ENCODE measurements at regions not wholly inside any gene's neighbourhood (a gene's known extent, or its start where the extent isn't known, plus 50 kb on each side); places are given as distances from the start of the nearest gene placed in this dataset.

DNA sequence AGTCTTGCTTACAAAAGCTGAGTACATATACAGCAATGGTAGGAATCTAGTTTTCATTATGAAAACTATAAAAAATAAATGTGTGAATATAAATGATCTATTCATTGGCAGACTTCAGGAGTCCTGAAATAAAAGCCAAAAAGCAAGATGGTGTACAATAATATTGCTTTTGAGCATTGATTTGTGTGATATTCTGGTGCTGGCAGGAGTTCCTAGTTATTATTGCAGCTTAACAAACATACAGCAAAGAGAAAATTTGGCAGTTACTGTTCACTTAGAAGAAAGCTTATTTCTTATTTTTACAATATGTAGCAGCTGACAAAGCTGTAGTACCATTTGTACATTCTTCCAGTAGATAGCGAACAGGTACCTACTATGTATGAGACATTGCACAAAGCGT lies 1518.9 kb upstream of the TENM4 start:
- H3K27me3 ChIP-seq, result no peaks in the 10 kb centered on the region
- no peaks in the 10 kb centered on the region for H3K9me3 ChIP-seq (ENCODE audit: low read depth)
- WGBS (ENCODE audit: low lambda C conversion rate, missing lambda C conversion rate), result 98% methylated on average over 2 of the region's 2 CpGs
- no peaks in the 10 kb centered on the region for H3K9me2 ChIP-seq (replicated peaks; ENCODE audit: insufficient read depth)
- H3K27ac ChIP-seq, result no peak overlapping the region
- H3K36me3 ChIP-seq (replicated peaks; ENCODE audit: insufficient read depth, low read depth), result no peaks in the 10 kb centered on the region
- TF ChIP-seq EZH2phosphoT487 (IDR thresholded peaks at IDR 0.05; ENCODE audit: low read depth, severe bottlenecking, unreplicated experiment), result no peak
- TF ChIP-seq, protein P1, sequence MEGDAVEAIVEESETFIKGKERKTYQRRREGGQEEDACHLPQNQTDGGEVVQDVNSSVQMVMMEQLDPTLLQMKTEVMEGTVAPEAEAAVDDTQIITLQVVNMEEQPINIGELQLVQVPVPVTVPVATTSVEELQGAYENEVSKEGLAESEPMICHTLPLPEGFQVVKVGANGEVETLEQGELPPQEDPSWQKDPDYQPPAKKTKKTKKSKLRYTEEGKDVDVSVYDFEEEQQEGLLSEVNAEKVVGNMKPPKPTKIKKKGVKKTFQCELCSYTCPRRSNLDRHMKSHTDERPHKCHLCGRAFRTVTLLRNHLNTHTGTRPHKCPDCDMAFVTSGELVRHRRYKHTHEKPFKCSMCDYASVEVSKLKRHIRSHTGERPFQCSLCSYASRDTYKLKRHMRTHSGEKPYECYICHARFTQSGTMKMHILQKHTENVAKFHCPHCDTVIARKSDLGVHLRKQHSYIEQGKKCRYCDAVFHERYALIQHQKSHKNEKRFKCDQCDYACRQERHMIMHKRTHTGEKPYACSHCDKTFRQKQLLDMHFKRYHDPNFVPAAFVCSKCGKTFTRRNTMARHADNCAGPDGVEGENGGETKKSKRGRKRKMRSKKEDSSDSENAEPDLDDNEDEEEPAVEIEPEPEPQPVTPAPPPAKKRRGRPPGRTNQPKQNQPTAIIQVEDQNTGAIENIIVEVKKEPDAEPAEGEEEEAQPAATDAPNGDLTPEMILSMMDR (IDR thresholded peaks at IDR 0.05; ENCODE audit: poor library complexity), result no peak
- no peak overlapping the region for H2AFZ ChIP-seq
- no peak overlapping the region for H3K4me3 ChIP-seq
- H3K79me2 ChIP-seq, result no peaks in the 10 kb centered on the region
- no peak overlapping the region for H3K4me2 ChIP-seq
- no peaks in the 10 kb centered on the region for H4K20me1 ChIP-seq (ENCODE audit: insufficient read depth, poor library complexity, severe bottlenecking)
- no peak for DNase-seq (ENCODE audit: low spot score)
- no peaks in the 10 kb centered on the region for H3K4me1 ChIP-seq (ENCODE audit: insufficient read depth)

DNA sequence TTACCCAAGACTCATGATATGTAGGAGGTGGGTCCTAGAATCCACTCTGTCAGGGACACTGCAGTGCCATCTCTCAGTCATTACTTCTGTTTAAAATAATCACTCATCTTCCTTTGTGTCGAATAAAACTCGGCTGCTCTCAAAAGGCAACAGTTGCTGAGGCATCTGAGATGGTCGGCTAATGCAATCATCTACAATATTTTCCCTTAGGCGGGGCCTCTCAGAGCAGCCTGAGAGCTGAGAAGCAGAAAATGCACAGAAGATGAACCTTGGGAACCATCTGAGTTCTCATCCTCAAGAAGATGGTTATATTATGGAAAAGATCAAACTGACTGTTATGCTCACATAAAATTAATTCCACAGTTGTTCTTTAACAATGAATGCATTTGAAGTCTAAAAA lies 1518.2 kb upstream of the TENM4 start:
- WGBS (ENCODE audit: low lambda C conversion rate, missing lambda C conversion rate), result 90% methylated on average over 4 of the region's 4 CpGs
- no peak for DNase-seq (ENCODE audit: low spot score)

DNA sequence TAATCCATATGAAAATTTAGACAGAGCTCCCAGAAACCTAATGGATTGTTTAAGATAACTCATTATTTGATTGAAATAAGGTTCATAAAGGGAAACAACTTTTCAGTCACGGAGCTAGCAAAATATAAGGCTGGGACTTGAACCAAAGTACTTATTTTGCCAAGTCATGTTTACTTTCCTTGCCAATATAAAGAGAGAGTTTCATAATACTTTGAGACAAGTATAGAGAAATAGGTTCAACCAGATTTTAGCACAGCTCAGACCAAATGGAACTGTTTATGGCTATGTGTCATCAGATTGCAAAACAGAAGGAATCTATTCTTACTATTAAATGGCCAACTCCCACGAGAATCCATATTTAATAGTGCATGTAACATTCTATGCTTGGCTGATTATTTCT lies 1517.5 kb upstream of the TENM4 start:
- Histone ChIP-seq H3K4me3 (no peak overlapping the region), H3K9me2 (replicated peaks; ENCODE audit: insufficient read depth) (no peaks in the 10 kb centered on the region), H3K36me3 (replicated peaks; ENCODE audit: insufficient read depth, low read depth) (no peaks in the 10 kb centered on the region), H2AFZ (no peak overlapping the region), H4K20me1 (ENCODE audit: insufficient read depth, poor library complexity, severe bottlenecking) (no peaks in the 10 kb centered on the region), H3K27me3 (no peaks in the 10 kb centered on the region), H3K9me3 (ENCODE audit: low read depth) (no peaks in the 10 kb centered on the region), H3K4me2 (no peak overlapping the region), H3K27ac (no peak overlapping the region), H3K4me1 (ENCODE audit: insufficient read depth) (no peaks in the 10 kb centered on the region), H3K79me2 (no peaks in the 10 kb centered on the region)
- no peak for DNase-seq (ENCODE audit: low spot score)
- TF ChIP-seq, protein P1 (IDR thresholded peaks at IDR 0.05; ENCODE audit: poor library complexity), result no peak
- TF ChIP-seq EZH2phosphoT487 (IDR thresholded peaks at IDR 0.05; ENCODE audit: low read depth, severe bottlenecking, unreplicated experiment) (no peak), EZH2 (IDR thresholded peaks at IDR 0.05; ENCODE audit: borderline replicate concordance) (no peak)
- WGBS (ENCODE audit: low lambda C conversion rate, missing lambda C conversion rate), result 74% methylated on average over 2 of the region's 2 CpGs

More for the DNA sequence above, 1518.2 kb upstream of the TENM4 start:
- H3K9me3 ChIP-seq (ENCODE audit: low read depth), result no peaks in the 10 kb centered on the region
- no peaks in the 10 kb centered on the region for H3K4me1 ChIP-seq (ENCODE audit: insufficient read depth)
- no peaks in the 10 kb centered on the region for H3K27me3 ChIP-seq
- H3K27ac ChIP-seq, result no peak overlapping the region
- no peak overlapping the region for H3K4me2 ChIP-seq
- H3K9me2 ChIP-seq (replicated peaks; ENCODE audit: insufficient read depth), result no peaks in the 10 kb centered on the region
- H3K79me2 ChIP-seq, result no peaks in the 10 kb centered on the region
- H3K4me3 ChIP-seq, result no peak overlapping the region
- no peaks in the 10 kb centered on the region for H4K20me1 ChIP-seq (ENCODE audit: insufficient read depth, poor library complexity, severe bottlenecking)
- no peak overlapping the region for H2AFZ ChIP-seq
- no peaks in the 10 kb centered on the region for H3K36me3 ChIP-seq (replicated peaks; ENCODE audit: insufficient read depth, low read depth)
- TF ChIP-seq, protein P1 (IDR thresholded peaks at IDR 0.05; ENCODE audit: poor library complexity), result no peak

DNA sequence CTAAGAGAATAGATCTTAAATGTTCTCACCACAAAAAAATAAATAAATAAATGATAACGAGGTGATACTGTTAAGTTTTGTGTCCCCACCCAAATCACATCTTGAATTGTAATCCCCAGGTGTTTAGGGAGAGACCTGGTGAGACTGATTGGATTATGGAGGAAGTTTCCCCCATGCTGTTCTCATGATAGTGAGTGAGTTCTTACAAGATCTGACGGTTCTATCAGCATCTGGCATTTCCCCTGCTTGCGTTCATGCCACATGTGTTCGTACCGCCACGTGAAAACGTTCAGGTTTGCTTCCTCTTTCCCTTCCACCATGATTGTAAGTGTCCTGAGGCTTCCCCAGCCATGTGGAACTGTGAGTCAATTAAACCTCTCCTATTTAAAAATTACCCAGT lies 1514.8 kb upstream of the TENM4 start:
- H3K9me3 ChIP-seq (ENCODE audit: low read depth), result no peaks in the 10 kb centered on the region
- no peak overlapping the region for H3K4me2 ChIP-seq
- no peak overlapping the region for H2AFZ ChIP-seq
- TF ChIP-seq EZH2 (IDR thresholded peaks at IDR 0.05; ENCODE audit: borderline replicate concordance), result no peak
- no peak for TF ChIP-seq EZH2phosphoT487 (IDR thresholded peaks at IDR 0.05; ENCODE audit: low read depth, severe bottlenecking, unreplicated experiment)
- TF ChIP-seq, protein P1 (IDR thresholded peaks at IDR 0.05; ENCODE audit: poor library complexity), result no peak
- H3K27ac ChIP-seq, result no peak overlapping the region
- H4K20me1 ChIP-seq (ENCODE audit: insufficient read depth, poor library complexity, severe bottlenecking), result no peaks in the 10 kb centered on the region
- no peaks in the 10 kb centered on the region for H3K27me3 ChIP-seq
- no peaks in the 10 kb centered on the region for H3K79me2 ChIP-seq
- WGBS (ENCODE audit: low lambda C conversion rate, missing lambda C conversion rate), result 93% methylated on average over 7 of the region's 7 CpGs
- H3K4me3 ChIP-seq, result no peak overlapping the region
- no peaks in the 10 kb centered on the region for H3K4me1 ChIP-seq (ENCODE audit: insufficient read depth)
- no peak for DNase-seq (ENCODE audit: low spot score)
- H3K36me3 ChIP-seq (replicated peaks; ENCODE audit: insufficient read depth, low read depth), result no peaks in the 10 kb centered on the region
- H3K9me2 ChIP-seq (replicated peaks; ENCODE audit: insufficient read depth), result no peaks in the 10 kb centered on the region
